ENCODE measurements at regions not wholly inside any gene's neighbourhood (a gene's known extent, or its start where the extent isn't known, plus 50 kb on each side); places are given as distances from the start of the nearest gene placed in this dataset.
"Not testable (repeated sequence)": the region's sequence is repeated elsewhere in the genome, so short reads cannot be mapped to it uniquely, and the experiment has no call there.

GRCh38 chr21:18725653-18726052 is 322.1 kb upstream of the TMPRSS15 start:
- Mint-ChIP-seq H3K4me1 (ENCODE audit: low read depth) (no peaks in the 10 kb centered on the region), H3K9me3 (peaks cover 10% of the 10 kb centered on the region), H3K36me3 (ENCODE audit: low read depth) (no peaks in the 10 kb centered on the region), H3K4me3 (no peak overlapping the region), H3K27me3 (no peaks in the 10 kb centered on the region), H3K27ac (no peak overlapping the region)
- POLR2A ChIA-PET, result no interaction called here
- intact Hi-C loops (cut with micrococcal nuclease), result no loop called here
- no peak for TF ChIP-seq CTCF (IDR thresholded peaks at IDR 0.05)
- ATAC-seq, result no peak
- CTCF ChIA-PET, result no interaction called here
- DNase-seq, result peak; percentile 2

GRCh38 chr21:18741954-18742353 is 338.4 kb upstream of the TMPRSS15 start:
- Mint-ChIP-seq H3K27me3 (no peaks in the 10 kb centered on the region), H3K4me1 (ENCODE audit: low read depth) (no peaks in the 10 kb centered on the region), H3K9me3 (no peaks in the 10 kb centered on the region), H3K27ac (no peak overlapping the region), H3K36me3 (ENCODE audit: low read depth) (no peaks in the 10 kb centered on the region), H3K4me3 (no peak overlapping the region)
- ATAC-seq (no peak), DNase-seq (no peak)
- no peak for TF ChIP-seq CTCF (IDR thresholded peaks at IDR 0.05)
- ChIA-PET CTCF (no interaction called here), POLR2A (no interaction called here)
- intact Hi-C loops (cut with micrococcal nuclease), result no loop called here

- H3K27me3 Mint-ChIP-seq, result no peaks in the 10 kb centered on the region
- ATAC-seq (no peak), DNase-seq (no peak)
- no peaks in the 10 kb centered on the region for H3K36me3 Mint-ChIP-seq (ENCODE audit: low read depth)
- no peak for TF ChIP-seq CTCF (IDR thresholded peaks at IDR 0.05)
- ChIA-PET POLR2A (no interaction called here), CTCF (no interaction called here)
- H3K4me1 Mint-ChIP-seq (ENCODE audit: low read depth), result no peaks in the 10 kb centered on the region
- H3K4me3 Mint-ChIP-seq, result no peak overlapping the region
- H3K9me3 Mint-ChIP-seq, result no peaks in the 10 kb centered on the region
- intact Hi-C loops (cut with micrococcal nuclease), result no loop called here
- H3K27ac Mint-ChIP-seq, result no peak overlapping the region
Measured at GRCh38 chr21:18743531-18743930, 339.9 kb upstream of the TMPRSS15 start.

GRCh38 chr21:18744840-18745239 is 341.3 kb upstream of the TMPRSS15 start:
- intact Hi-C loops (cut with micrococcal nuclease), result no loop called here
- Mint-ChIP-seq H3K9me3 (no peaks in the 10 kb centered on the region), H3K4me1 (ENCODE audit: low read depth) (no peaks in the 10 kb centered on the region), H3K36me3 (ENCODE audit: low read depth) (no peaks in the 10 kb centered on the region), H3K27me3 (no peaks in the 10 kb centered on the region), H3K27ac (no peak overlapping the region), H3K4me3 (no peak overlapping the region)
- TF ChIP-seq CTCF (IDR thresholded peaks at IDR 0.05), result no peak
- ATAC-seq (no peak), DNase-seq (no peak)
- POLR2A ChIA-PET, result no interaction called here
- CTCF ChIA-PET, result no interaction called here

- CTCF ChIA-PET; H3K36me3 Mint-ChIP-seq (ENCODE audit: low read depth); H3K27me3 Mint-ChIP-seq; POLR2A ChIA-PET; intact Hi-C loops (cut with micrococcal nuclease); H3K4me3 Mint-ChIP-seq; H3K4me1 Mint-ChIP-seq (ENCODE audit: low read depth); ATAC-seq; H3K27ac Mint-ChIP-seq; DNase-seq; H3K9me3 Mint-ChIP-seq: not testable (repeated sequence)
Measured at GRCh38 chr21:18752894-18753293, 349.3 kb upstream of the TMPRSS15 start.

- H3K27me3 Mint-ChIP-seq; ATAC-seq; DNase-seq; intact Hi-C loops (cut with micrococcal nuclease); CTCF ChIA-PET; H3K4me1 Mint-ChIP-seq (ENCODE audit: low read depth); H3K27ac Mint-ChIP-seq; POLR2A ChIA-PET; H3K36me3 Mint-ChIP-seq (ENCODE audit: low read depth); H3K9me3 Mint-ChIP-seq; H3K4me3 Mint-ChIP-seq: not testable (repeated sequence)
Measured at GRCh38 chr21:18756272-18756671, 352.7 kb upstream of the TMPRSS15 start.
